GM18508 (cell line): ENCODE measurements at regions not wholly inside any gene's neighbourhood (a gene's known extent, or its start where the extent isn't known, plus 50 kb on each side); places are given as distances from the start of the nearest gene placed in this dataset.
"Not testable (repeated sequence)": the region's sequence is repeated elsewhere in the genome, so short reads cannot be mapped to it uniquely, and the experiment has no call there.

Experiments used
- ATAC-seq: cut with Tn5 transposase; IDR thresholded peaks from one replicate; pipeline ENCODE4 v1.9.1; 2021; ENCODE audit warnings: moderate number of reproducible peaks; ENCODE audit not compliant: insufficient read depth, unreplicated experiment

GRCh38 chr13:54241719-54242118, 1213.1 kb downstream of the OLFM4 start:
- no peak for ATAC-seq

GRCh38 chr13:54248306-54248705, 1219.7 kb downstream of the OLFM4 start:
- ATAC-seq: no peak

- ATAC-seq: no peak
Measured at GRCh38 chr13:54261856-54262255, 1233.2 kb downstream of the OLFM4 start.

- no peak for ATAC-seq
Measured at GRCh38 chr13:54263868-54264267, 1235.3 kb downstream of the OLFM4 start.

GRCh38 chr13:54267253-54267668, 1238.6 kb downstream of the OLFM4 start:
- ATAC-seq: not testable (repeated sequence)

- not testable (repeated sequence) for ATAC-seq
Measured at GRCh38 chr13:54268013-54268695, 1239.5 kb downstream of the OLFM4 start.

- ATAC-seq: no peak
Measured at GRCh38 chr13:54287062-54287764, 1258.6 kb downstream of the OLFM4 start.

- ATAC-seq: no peak
Measured at GRCh38 chr13:54301085-54301484, 1272.5 kb downstream of the OLFM4 start.

GRCh38 chr13:54305377-54305776, 1276.8 kb downstream of the OLFM4 start:
- no peak for ATAC-seq

- ATAC-seq: no peak
Measured at GRCh38 chr13:54312885-54313284, 1284.3 kb downstream of the OLFM4 start.

- no peak for ATAC-seq
Measured at GRCh38 chr13:54317722-54318121, 1289.1 kb downstream of the OLFM4 start.

GRCh38 chr13:54337540-54337939, 1308.9 kb downstream of the OLFM4 start:
- ATAC-seq: no peak

- no peak for ATAC-seq
Measured at GRCh38 chr13:54347531-54347930, 1318.9 kb downstream of the OLFM4 start.

- ATAC-seq: no peak
Measured at GRCh38 chr13:54356209-54356608, 1327.6 kb downstream of the OLFM4 start.

GRCh38 chr13:54356849-54357248, 1328.2 kb downstream of the OLFM4 start:
- no peak for ATAC-seq

GRCh38 chr13:54357284-54357933, 1328.8 kb downstream of the OLFM4 start:
- ATAC-seq: no peak

- ATAC-seq: no peak
Measured at GRCh38 chr13:54361460-54361859, 1332.8 kb downstream of the OLFM4 start.

- ATAC-seq: no peak
Measured at GRCh38 chr13:54366728-54367127, 1338.1 kb downstream of the OLFM4 start.

GRCh38 chr13:54367639-54368271, 1339.1 kb downstream of the OLFM4 start:
- no peak for ATAC-seq

GRCh38 chr13:54368387-54368786, 1339.8 kb downstream of the OLFM4 start:
- ATAC-seq: no peak

- no peak for ATAC-seq
Measured at GRCh38 chr13:54373211-54373610, 1344.6 kb downstream of the OLFM4 start.
